Ovary (tissue), 3 donors: ENCODE measurements at regions not wholly inside any gene's neighbourhood (a gene's known extent, or its start where the extent isn't known, plus 50 kb on each side); places are given as distances from the start of the nearest gene placed in this dataset.

ENCODE experiments used
- CTCF ChIP-seq, 3 donors: fragments of 450-650 bp in 2 of 3; fragments of 200-600 bp in 1 of 3; IDR thresholded peaks; one replicate each; pipeline versions ENCODE4 v1.5.1 to v1.8.0; 2016 to 2022; ENCODE audit warnings: antibody characterized with exemption in 3 of 3, mild to moderate bottlenecking in 1 of 3
- EP300 ChIP-seq: sonication (generic); formaldehyde crosslinking; IDR thresholded peaks from one replicate; pipeline ENCODE4 v1.6.1; 2017; ENCODE audit warnings: antibody characterized with exemption
- POLR2A ChIP-seq: fragments of 450-650 bp; IDR thresholded peaks from one replicate; pipeline ENCODE4 v1.6.1; 2017; ENCODE audit warnings: antibody characterized with exemption, mild to moderate bottlenecking, moderate library complexity
- donor health status: DM: no; HTN: no; CAD: no.

DNA sequence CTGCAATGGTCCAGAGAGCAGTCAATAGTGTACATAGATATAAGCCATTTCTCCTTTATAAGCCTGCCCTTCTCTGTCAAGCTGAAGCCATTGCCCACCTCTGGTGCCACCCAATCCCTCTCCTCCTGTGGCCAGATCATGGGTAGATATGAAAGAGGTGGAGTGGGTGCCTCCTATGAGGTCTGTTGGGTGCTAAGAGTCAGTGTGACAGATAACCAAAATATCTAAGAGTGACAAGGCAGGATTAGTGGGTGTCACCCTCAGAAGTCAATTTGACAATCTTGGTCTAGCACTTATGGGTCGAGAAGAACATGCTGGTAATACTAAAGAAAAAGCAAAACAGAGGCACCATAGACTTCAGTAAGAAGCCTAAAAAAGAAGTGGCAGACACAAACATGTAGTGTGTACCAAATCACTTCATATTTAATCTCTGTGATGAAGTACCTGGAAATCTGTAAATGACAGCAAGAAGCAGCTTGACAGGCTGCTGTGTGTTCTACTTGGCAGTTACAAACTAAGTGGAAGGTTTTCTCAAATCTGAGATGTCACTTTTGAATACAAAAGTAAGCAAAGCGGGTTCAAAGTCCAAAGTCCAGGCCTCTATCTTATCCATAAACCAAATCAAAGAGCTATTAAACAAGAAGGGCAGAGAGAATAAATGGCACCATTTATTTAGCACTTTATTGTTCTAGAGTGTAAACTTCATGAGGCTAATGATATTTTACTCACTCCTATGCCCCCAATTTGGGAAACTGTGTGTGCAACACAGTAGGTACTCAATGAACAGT is 118.9 kb upstream of the EOMES start:
- TF ChIP-seq POLR2A: no peak
- no peak for TF ChIP-seq CTCF (IDR thresholded peaks at IDR 0.05)
- no peak for TF ChIP-seq EP300
